K562 (cell line): ENCODE measurements at regions not wholly inside any gene's neighbourhood (a gene's known extent, or its start where the extent isn't known, plus 50 kb on each side); places are given as distances from the start of the nearest gene placed in this dataset.

Source experiments
- ARID3A ChIP-seq: IDR thresholded peaks from 2 replicates; pipeline ENCODE4 v1.6.1; 2012; ENCODE audit warnings: low read depth, low read length, improper control_type of control experiment, borderline replicate concordance
- FOXK2 ChIP-seq, 2 experiments: fragments of 450-650 bp; IDR thresholded peaks in 1 of 2; conservative IDR thresholded peaks in 1 of 2; 2 replicates each; pipeline ENCODE4 v1.6.1; 2016; ENCODE audit warnings: low read depth in 2 of 2, mild to moderate bottlenecking in 1 of 2
- MYC ChIP-seq, 2 experiments: fragments of 250-450 bp in 1 of 2; sonication (Bioruptor Pico) in 1 of 2; IDR thresholded peaks; 2 replicates each; pipeline versions ENCODE4 v1.5.1 to v1.6.1; 2012 to 2021; ENCODE audit warnings: low read depth in 2 of 2, borderline replicate concordance in 1 of 2, improper control_type of control experiment in 1 of 2, low read length in 1 of 2, mild to moderate bottlenecking in 1 of 2, moderate library complexity in 1 of 2
- RBM34 ChIP-seq: fragments of 200-400 bp; formaldehyde crosslinking; IDR thresholded peaks from 2 replicates; pipeline ENCODE4 v1.6.1; 2018; ENCODE audit warnings: low read length, borderline replicate concordance; ENCODE audit not compliant: insufficient read depth
- ZC3H8 ChIP-seq: fragments of 450-650 bp; IDR thresholded peaks from 2 replicates; pipeline ENCODE4 v1.6.1; 2017
- ZNF518B ChIP-seq: fragments of 250-450 bp; sonication (Bioruptor Pico); IDR thresholded peaks from 2 replicates; pipeline ENCODE4 v1.5.0; 2021; ENCODE audit warnings: mild to moderate bottlenecking, moderate library complexity

GRCh38 chr12:14076538-14076937 is 95.1 kb upstream of the GRIN2B start (continued):
- no peak for TF ChIP-seq ZNF518B (CRISPR knock-in tag)
- no peak for TF ChIP-seq ARID3A
- TF ChIP-seq ZC3H8: no peak
- no peak for TF ChIP-seq FOXK2 (conservative IDR thresholded peaks at IDR 0.05 in 1 of 2, IDR thresholded peaks at IDR 0.05 in 1 of 2; ENCODE audit: low read depth in 2 of 2)
- TF ChIP-seq MYC (IDR thresholded peaks at IDR 0.05; ENCODE audit: low read depth, low read length): no peak
- TF ChIP-seq MYC (CRISPR knock-in tag; IDR thresholded peaks at IDR 0.05; ENCODE audit: borderline replicate concordance, low read depth): no peak
- TF ChIP-seq RBM34: no peak
